WTC11 (cell line): ENCODE measurements at regions not wholly inside any gene's neighbourhood (a gene's known extent, or its start where the extent isn't known, plus 50 kb on each side); places are given as distances from the start of the nearest gene placed in this dataset.

ENCODE experiments used
- ATAC-seq: fragments of 200-7000 bp; cut with Tn5 transposase; 2 replicates; pipeline ENCODE4 v1.10.0; 2021; ENCODE audit warnings: mild to moderate bottlenecking, moderate library complexity
- CTCF ChIA-PET: fragments of 300-600 bp; sonication (Branson Sonifier 250); formaldehyde crosslinking; loops from one replicate; lab custom pipeline; 2021; ENCODE audit warnings: antibody characterized with exemption; lab: Charles Lee
- POLR2A ChIA-PET: fragments of 350-600 bp; sonication (Branson Sonifier 250); formaldehyde crosslinking; loops from one replicate; lab custom pipeline; 2021; ENCODE audit warnings: antibody characterized with exemption; lab: Charles Lee
- DNase-seq: peaks from one replicate; pipeline ENCODE4 v3.0.0; 2021; ENCODE audit warnings: low spot score
- H3K27ac Mint-ChIP-seq: 2 replicates; pipeline ENCODE4 v1.8.0; 2021; ENCODE audit warnings: mixed read lengths
- H3K27me3 Mint-ChIP-seq: 2 replicates; pipeline ENCODE4 v1.8.0; 2021; ENCODE audit warnings: low read depth, mild to moderate bottlenecking, moderate library complexity, mixed read lengths
- H3K36me3 Mint-ChIP-seq: 2 replicates; pipeline ENCODE4 v1.8.0; 2021; ENCODE audit warnings: mixed read lengths
- H3K4me1 Mint-ChIP-seq: 2 replicates; pipeline ENCODE4 v1.8.0; 2022; ENCODE audit warnings: mixed read lengths
- H3K4me3 Mint-ChIP-seq: 2 replicates; pipeline ENCODE4 v1.8.0; 2021; ENCODE audit warnings: mild to moderate bottlenecking, moderate library complexity, mixed read lengths
- H3K9me3 Mint-ChIP-seq: 2 replicates; pipeline ENCODE4 v1.8.0; 2021; ENCODE audit warnings: mixed read lengths
- ESRRA ChIP-seq: sonication (generic); formaldehyde crosslinking; IDR thresholded peaks from 2 replicates; pipeline ENCODE4 v1.8.1; 2022; ENCODE audit warnings: mild to moderate bottlenecking, missing genetic modification reagents, borderline replicate concordance
- GABPB1 ChIP-seq: sonication (generic); formaldehyde crosslinking; IDR thresholded peaks from 2 replicates; pipeline ENCODE4 v1.8.1; 2023; ENCODE audit warnings: mild to moderate bottlenecking, missing genetic modification reagents
- NFATC4 ChIP-seq: fragments of 250-450 bp; sonication (Bioruptor Pico); IDR thresholded peaks from 2 replicates; pipeline ENCODE4 v1.9.0; 2021; ENCODE audit warnings: mild to moderate bottlenecking
- SMAD4 ChIP-seq: sonication (generic); formaldehyde crosslinking; IDR thresholded peaks from 2 replicates; pipeline ENCODE4 v1.8.0; 2022; ENCODE audit warnings: mild to moderate bottlenecking, missing genetic modification reagents
- ZNF121 ChIP-seq: sonication (generic); formaldehyde crosslinking; IDR thresholded peaks from 2 replicates; pipeline ENCODE4 v1.8.0; 2023; ENCODE audit warnings: missing genetic modification reagents
- ZNF232 ChIP-seq: sonication (generic); formaldehyde crosslinking; IDR thresholded peaks from 2 replicates; pipeline ENCODE4 v1.8.0; 2022; ENCODE audit warnings: mild to moderate bottlenecking, missing genetic modification reagents
- TF ChIP-seq, protein P1 (sequence below): sonication (generic); formaldehyde crosslinking; IDR thresholded peaks from 2 replicates; pipeline ENCODE4 v1.8.1; 2022; ENCODE audit warnings: mild to moderate bottlenecking, missing genetic modification reagents, moderate library complexity, borderline replicate concordance
- TF ChIP-seq, protein P2 (sequence below): sonication (generic); formaldehyde crosslinking; IDR thresholded peaks from 2 replicates; pipeline ENCODE4 v1.8.0; 2023; ENCODE audit warnings: missing genetic modification reagents, mild to moderate bottlenecking, borderline replicate concordance
- TF ChIP-seq, protein P3 (sequence below): sonication (generic); formaldehyde crosslinking; IDR thresholded peaks from 2 replicates; pipeline ENCODE4 v1.8.0; 2022; ENCODE audit warnings: mild to moderate bottlenecking, missing genetic modification reagents
- TF ChIP-seq, protein P4 (sequence below): sonication (generic); formaldehyde crosslinking; IDR thresholded peaks from 2 replicates; pipeline ENCODE4 v1.8.1; 2023; ENCODE audit warnings: mild to moderate bottlenecking, missing genetic modification reagents, borderline replicate concordance
- TF ChIP-seq, protein P5 (sequence below): sonication (generic); formaldehyde crosslinking; IDR thresholded peaks from 2 replicates; pipeline ENCODE4 v1.8.0; 2023; ENCODE audit warnings: missing genetic modification reagents
- TF ChIP-seq, protein P6 (sequence below): fragments of 250-450 bp; sonication (Bioruptor Pico); IDR thresholded peaks from 2 replicates; pipeline ENCODE4 v2.1.2; 2022; ENCODE audit warnings: mild to moderate bottlenecking, moderate library complexity
- TF ChIP-seq, protein P7 (sequence below): sonication (generic); formaldehyde crosslinking; conservative IDR thresholded peaks from 2 replicates; pipeline ENCODE4 v1.8.1; 2022; ENCODE audit warnings: mild to moderate bottlenecking, missing genetic modification reagents
- TF ChIP-seq, protein P8 (sequence below): fragments of 250-450 bp; sonication (Bioruptor Pico); IDR thresholded peaks from 2 replicates; pipeline ENCODE4 v1.9.0; 2021; ENCODE audit warnings: mild to moderate bottlenecking
- TF ChIP-seq, protein P9 (sequence below): sonication (generic); formaldehyde crosslinking; IDR thresholded peaks from 2 replicates; pipeline ENCODE4 v1.8.1; 2022; ENCODE audit warnings: mild to moderate bottlenecking, moderate library complexity, missing genetic modification reagents
- TF ChIP-seq, protein P10 (sequence below): sonication (generic); formaldehyde crosslinking; IDR thresholded peaks from 2 replicates; pipeline ENCODE4 v1.8.1; 2022; ENCODE audit warnings: low read depth, missing genetic modification reagents, borderline replicate concordance
- TF ChIP-seq, protein P11 (sequence below): sonication (generic); formaldehyde crosslinking; IDR thresholded peaks from 2 replicates; pipeline ENCODE4 v1.8.0; 2022; ENCODE audit warnings: mild to moderate bottlenecking, missing genetic modification reagents

DNA sequence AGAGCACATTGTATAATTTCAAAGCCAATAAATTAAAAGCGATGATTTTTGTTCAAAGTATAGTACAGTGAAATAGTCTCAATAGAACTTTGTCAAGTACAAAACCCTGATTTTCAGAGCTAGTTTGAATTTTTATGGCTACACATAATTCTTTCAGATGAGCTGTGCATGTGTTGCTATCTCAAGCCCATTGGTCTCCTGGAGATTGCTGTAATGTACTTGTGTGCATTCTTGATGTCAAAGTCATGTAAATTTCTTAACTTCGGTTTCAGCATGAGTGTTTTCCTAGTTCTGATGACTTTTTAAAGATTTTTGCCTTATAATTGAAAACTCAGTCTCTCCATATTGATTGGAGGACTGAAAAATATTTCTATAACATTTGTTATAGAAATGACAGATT, 200.8 kb downstream of the CEP135 start:
- ChIA-PET CTCF (no interaction called here), POLR2A (no interaction called here)
- H3K9me3 Mint-ChIP-seq = no peaks in the 10 kb centered on the region
- no peaks in the 10 kb centered on the region for H3K27me3 Mint-ChIP-seq
- DNase-seq (no peak), ATAC-seq (no peak)
- H3K27ac Mint-ChIP-seq = no peak overlapping the region
- no peaks in the 10 kb centered on the region for H3K36me3 Mint-ChIP-seq
- H3K4me1 Mint-ChIP-seq = peaks cover 25% of the 10 kb centered on the region
- no peak overlapping the region for H3K4me3 Mint-ChIP-seq
- no peak for TF ChIP-seq NFATC4 (CRISPR knock-in tag)
- TF ChIP-seq, protein P1, sequence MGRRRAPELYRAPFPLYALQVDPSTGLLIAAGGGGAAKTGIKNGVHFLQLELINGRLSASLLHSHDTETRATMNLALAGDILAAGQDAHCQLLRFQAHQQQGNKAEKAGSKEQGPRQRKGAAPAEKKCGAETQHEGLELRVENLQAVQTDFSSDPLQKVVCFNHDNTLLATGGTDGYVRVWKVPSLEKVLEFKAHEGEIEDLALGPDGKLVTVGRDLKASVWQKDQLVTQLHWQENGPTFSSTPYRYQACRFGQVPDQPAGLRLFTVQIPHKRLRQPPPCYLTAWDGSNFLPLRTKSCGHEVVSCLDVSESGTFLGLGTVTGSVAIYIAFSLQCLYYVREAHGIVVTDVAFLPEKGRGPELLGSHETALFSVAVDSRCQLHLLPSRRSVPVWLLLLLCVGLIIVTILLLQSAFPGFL (CRISPR knock-in tag) = no peak
- TF ChIP-seq, protein P2, sequence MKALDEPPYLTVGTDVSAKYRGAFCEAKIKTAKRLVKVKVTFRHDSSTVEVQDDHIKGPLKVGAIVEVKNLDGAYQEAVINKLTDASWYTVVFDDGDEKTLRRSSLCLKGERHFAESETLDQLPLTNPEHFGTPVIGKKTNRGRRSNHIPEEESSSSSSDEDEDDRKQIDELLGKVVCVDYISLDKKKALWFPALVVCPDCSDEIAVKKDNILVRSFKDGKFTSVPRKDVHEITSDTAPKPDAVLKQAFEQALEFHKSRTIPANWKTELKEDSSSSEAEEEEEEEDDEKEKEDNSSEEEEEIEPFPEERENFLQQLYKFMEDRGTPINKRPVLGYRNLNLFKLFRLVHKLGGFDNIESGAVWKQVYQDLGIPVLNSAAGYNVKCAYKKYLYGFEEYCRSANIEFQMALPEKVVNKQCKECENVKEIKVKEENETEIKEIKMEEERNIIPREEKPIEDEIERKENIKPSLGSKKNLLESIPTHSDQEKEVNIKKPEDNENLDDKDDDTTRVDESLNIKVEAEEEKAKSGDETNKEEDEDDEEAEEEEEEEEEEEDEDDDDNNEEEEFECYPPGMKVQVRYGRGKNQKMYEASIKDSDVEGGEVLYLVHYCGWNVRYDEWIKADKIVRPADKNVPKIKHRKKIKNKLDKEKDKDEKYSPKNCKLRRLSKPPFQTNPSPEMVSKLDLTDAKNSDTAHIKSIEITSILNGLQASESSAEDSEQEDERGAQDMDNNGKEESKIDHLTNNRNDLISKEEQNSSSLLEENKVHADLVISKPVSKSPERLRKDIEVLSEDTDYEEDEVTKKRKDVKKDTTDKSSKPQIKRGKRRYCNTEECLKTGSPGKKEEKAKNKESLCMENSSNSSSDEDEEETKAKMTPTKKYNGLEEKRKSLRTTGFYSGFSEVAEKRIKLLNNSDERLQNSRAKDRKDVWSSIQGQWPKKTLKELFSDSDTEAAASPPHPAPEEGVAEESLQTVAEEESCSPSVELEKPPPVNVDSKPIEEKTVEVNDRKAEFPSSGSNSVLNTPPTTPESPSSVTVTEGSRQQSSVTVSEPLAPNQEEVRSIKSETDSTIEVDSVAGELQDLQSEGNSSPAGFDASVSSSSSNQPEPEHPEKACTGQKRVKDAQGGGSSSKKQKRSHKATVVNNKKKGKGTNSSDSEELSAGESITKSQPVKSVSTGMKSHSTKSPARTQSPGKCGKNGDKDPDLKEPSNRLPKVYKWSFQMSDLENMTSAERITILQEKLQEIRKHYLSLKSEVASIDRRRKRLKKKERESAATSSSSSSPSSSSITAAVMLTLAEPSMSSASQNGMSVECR (CRISPR knock-in tag) = no peak
- TF ChIP-seq, protein P3, sequence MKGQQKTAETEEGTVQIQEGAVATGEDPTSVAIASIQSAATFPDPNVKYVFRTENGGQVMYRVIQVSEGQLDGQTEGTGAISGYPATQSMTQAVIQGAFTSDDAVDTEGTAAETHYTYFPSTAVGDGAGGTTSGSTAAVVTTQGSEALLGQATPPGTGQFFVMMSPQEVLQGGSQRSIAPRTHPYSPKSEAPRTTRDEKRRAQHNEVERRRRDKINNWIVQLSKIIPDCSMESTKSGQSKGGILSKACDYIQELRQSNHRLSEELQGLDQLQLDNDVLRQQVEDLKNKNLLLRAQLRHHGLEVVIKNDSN = no peak
- TF ChIP-seq, protein P4, sequence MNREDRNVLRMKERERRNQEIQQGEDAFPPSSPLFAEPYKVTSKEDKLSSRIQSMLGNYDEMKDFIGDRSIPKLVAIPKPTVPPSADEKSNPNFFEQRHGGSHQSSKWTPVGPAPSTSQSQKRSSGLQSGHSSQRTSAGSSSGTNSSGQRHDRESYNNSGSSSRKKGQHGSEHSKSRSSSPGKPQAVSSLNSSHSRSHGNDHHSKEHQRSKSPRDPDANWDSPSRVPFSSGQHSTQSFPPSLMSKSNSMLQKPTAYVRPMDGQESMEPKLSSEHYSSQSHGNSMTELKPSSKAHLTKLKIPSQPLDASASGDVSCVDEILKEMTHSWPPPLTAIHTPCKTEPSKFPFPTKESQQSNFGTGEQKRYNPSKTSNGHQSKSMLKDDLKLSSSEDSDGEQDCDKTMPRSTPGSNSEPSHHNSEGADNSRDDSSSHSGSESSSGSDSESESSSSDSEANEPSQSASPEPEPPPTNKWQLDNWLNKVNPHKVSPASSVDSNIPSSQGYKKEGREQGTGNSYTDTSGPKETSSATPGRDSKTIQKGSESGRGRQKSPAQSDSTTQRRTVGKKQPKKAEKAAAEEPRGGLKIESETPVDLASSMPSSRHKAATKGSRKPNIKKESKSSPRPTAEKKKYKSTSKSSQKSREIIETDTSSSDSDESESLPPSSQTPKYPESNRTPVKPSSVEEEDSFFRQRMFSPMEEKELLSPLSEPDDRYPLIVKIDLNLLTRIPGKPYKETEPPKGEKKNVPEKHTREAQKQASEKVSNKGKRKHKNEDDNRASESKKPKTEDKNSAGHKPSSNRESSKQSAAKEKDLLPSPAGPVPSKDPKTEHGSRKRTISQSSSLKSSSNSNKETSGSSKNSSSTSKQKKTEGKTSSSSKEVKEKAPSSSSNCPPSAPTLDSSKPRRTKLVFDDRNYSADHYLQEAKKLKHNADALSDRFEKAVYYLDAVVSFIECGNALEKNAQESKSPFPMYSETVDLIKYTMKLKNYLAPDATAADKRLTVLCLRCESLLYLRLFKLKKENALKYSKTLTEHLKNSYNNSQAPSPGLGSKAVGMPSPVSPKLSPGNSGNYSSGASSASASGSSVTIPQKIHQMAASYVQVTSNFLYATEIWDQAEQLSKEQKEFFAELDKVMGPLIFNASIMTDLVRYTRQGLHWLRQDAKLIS = no peak
- TF ChIP-seq, protein P5, sequence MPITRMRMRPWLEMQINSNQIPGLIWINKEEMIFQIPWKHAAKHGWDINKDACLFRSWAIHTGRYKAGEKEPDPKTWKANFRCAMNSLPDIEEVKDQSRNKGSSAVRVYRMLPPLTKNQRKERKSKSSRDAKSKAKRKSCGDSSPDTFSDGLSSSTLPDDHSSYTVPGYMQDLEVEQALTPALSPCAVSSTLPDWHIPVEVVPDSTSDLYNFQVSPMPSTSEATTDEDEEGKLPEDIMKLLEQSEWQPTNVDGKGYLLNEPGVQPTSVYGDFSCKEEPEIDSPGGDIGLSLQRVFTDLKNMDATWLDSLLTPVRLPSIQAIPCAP (CRISPR knock-in tag) = no peak
- TF ChIP-seq, protein P6, sequence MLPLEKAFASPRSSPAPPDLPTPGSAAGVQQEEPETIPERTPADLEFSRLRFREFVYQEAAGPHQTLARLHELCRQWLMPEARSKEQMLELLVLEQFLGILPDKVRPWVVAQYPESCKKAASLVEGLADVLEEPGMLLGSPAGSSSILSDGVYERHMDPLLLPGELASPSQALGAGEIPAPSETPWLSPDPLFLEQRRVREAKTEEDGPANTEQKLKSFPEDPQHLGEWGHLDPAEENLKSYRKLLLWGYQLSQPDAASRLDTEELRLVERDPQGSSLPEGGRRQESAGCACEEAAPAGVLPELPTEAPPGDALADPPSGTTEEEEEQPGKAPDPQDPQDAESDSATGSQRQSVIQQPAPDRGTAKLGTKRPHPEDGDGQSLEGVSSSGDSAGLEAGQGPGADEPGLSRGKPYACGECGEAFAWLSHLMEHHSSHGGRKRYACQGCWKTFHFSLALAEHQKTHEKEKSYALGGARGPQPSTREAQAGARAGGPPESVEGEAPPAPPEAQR (CRISPR knock-in tag) = no peak
- TF ChIP-seq, protein P7, sequence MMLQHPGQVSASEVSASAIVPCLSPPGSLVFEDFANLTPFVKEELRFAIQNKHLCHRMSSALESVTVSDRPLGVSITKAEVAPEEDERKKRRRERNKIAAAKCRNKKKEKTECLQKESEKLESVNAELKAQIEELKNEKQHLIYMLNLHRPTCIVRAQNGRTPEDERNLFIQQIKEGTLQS (CRISPR knock-in tag) = no peak
- no peak for TF ChIP-seq ZNF121 (CRISPR knock-in tag)
- TF ChIP-seq GABPB1 (CRISPR knock-in tag) = no peak
- TF ChIP-seq, protein P8, sequence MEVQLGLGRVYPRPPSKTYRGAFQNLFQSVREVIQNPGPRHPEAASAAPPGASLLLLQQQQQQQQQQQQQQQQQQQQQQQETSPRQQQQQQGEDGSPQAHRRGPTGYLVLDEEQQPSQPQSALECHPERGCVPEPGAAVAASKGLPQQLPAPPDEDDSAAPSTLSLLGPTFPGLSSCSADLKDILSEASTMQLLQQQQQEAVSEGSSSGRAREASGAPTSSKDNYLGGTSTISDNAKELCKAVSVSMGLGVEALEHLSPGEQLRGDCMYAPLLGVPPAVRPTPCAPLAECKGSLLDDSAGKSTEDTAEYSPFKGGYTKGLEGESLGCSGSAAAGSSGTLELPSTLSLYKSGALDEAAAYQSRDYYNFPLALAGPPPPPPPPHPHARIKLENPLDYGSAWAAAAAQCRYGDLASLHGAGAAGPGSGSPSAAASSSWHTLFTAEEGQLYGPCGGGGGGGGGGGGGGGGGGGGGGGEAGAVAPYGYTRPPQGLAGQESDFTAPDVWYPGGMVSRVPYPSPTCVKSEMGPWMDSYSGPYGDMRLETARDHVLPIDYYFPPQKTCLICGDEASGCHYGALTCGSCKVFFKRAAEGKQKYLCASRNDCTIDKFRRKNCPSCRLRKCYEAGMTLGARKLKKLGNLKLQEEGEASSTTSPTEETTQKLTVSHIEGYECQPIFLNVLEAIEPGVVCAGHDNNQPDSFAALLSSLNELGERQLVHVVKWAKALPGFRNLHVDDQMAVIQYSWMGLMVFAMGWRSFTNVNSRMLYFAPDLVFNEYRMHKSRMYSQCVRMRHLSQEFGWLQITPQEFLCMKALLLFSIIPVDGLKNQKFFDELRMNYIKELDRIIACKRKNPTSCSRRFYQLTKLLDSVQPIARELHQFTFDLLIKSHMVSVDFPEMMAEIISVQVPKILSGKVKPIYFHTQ (CRISPR knock-in tag) = no peak
- no peak for TF ChIP-seq ZNF232 (CRISPR knock-in tag)
- no peak for TF ChIP-seq SMAD4 (CRISPR knock-in tag)
- TF ChIP-seq, protein P9, sequence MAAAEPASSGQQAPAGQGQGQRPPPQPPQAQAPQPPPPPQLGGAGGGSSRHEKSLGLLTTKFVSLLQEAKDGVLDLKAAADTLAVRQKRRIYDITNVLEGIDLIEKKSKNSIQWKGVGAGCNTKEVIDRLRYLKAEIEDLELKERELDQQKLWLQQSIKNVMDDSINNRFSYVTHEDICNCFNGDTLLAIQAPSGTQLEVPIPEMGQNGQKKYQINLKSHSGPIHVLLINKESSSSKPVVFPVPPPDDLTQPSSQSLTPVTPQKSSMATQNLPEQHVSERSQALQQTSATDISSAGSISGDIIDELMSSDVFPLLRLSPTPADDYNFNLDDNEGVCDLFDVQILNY (CRISPR knock-in tag) = no peak
- TF ChIP-seq, protein P10, sequence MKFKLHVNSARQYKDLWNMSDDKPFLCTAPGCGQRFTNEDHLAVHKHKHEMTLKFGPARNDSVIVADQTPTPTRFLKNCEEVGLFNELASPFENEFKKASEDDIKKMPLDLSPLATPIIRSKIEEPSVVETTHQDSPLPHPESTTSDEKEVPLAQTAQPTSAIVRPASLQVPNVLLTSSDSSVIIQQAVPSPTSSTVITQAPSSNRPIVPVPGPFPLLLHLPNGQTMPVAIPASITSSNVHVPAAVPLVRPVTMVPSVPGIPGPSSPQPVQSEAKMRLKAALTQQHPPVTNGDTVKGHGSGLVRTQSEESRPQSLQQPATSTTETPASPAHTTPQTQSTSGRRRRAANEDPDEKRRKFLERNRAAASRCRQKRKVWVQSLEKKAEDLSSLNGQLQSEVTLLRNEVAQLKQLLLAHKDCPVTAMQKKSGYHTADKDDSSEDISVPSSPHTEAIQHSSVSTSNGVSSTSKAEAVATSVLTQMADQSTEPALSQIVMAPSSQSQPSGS (CRISPR knock-in tag) = no peak
- no peak for TF ChIP-seq ESRRA
- TF ChIP-seq, protein P11, sequence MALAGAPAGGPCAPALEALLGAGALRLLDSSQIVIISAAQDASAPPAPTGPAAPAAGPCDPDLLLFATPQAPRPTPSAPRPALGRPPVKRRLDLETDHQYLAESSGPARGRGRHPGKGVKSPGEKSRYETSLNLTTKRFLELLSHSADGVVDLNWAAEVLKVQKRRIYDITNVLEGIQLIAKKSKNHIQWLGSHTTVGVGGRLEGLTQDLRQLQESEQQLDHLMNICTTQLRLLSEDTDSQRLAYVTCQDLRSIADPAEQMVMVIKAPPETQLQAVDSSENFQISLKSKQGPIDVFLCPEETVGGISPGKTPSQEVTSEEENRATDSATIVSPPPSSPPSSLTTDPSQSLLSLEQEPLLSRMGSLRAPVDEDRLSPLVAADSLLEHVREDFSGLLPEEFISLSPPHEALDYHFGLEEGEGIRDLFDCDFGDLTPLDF (CRISPR knock-in tag) = no peak
